HEK293 (cell line): ENCODE measurements at regions not wholly inside any gene's neighbourhood (a gene's known extent, or its start where the extent isn't known, plus 50 kb on each side); places are given as distances from the start of the nearest gene placed in this dataset.

ENCODE experiments used
- CTCF ChIA-PET: fragments of 350-600 bp; formaldehyde crosslinking; extraction: SDS; loops from one replicate; lab custom pipeline; 2021; ENCODE audit warnings: antibody characterized with exemption; lab: Yijun Ruan, JAX
- POLR2A ChIA-PET: fragments of 300-600 bp; formaldehyde crosslinking; extraction: SDS; loops from one replicate; lab custom pipeline; 2020; ENCODE audit warnings: antibody characterized with exemption, inconsistent platforms; lab: Yijun Ruan, JAX
- H3K27ac ChIP-seq: fragments of 200-500 bp; sonication (Bioruptor generic); 2 replicates; pipeline ENCODE4 v1.5.1; 2014; ENCODE audit warnings: low read depth, low read length, control low read depth, inconsistent platforms; ENCODE audit errors: extremely low read depth
- H3K36me3 ChIP-seq, 2 experiments: fragments of 200-500 bp in 1 of 2; sonication (Bioruptor generic) in 1 of 2; 1 replicate in 1 of 2; 2 replicates in 1 of 2; pipeline ENCODE4 v1.5.1; 2014 to 2017; ENCODE audit warnings: inconsistent platforms in 2 of 2, low read length in 2 of 2; ENCODE audit not compliant: control insufficient read depth in 2 of 2, insufficient read depth in 1 of 2
- H3K4me1 ChIP-seq: fragments of 200-500 bp; sonication (Bioruptor generic); 2 replicates; pipeline ENCODE4 v1.5.1; 2014; ENCODE audit warnings: mild to moderate bottlenecking, low read length, inconsistent platforms; ENCODE audit not compliant: control insufficient read depth, insufficient read depth
- H3K4me3 ChIP-seq: 2 replicates; pipeline ENCODE4 v1.5.1; 2011; ENCODE audit warnings: low read depth, mild to moderate bottlenecking, control low read depth, low read length, moderate library complexity
- H3K9me3 ChIP-seq: fragments of 200-500 bp; sonication (Bioruptor generic); 2 replicates; pipeline ENCODE4 v1.5.1; 2014; ENCODE audit warnings: low read depth, low read length, inconsistent platforms; ENCODE audit not compliant: control insufficient read depth, insufficient read depth
- SCRT1 ChIP-seq: fragments of 450-650 bp; formaldehyde crosslinking; IDR thresholded peaks from 2 replicates; pipeline ENCODE4 v1.5.1; 2016; ENCODE audit warnings: missing biosample characterization, missing genetic modification characterization, borderline replicate concordance
- SCRT2 ChIP-seq: fragments of 450-650 bp; formaldehyde crosslinking; IDR thresholded peaks from 2 replicates; pipeline ENCODE4 v1.5.1; 2016; ENCODE audit warnings: missing biosample characterization, missing genetic modification characterization
- SP7 ChIP-seq: fragments of 450-650 bp; formaldehyde crosslinking; IDR thresholded peaks from 2 replicates; pipeline ENCODE4 v1.5.1; 2016; ENCODE audit warnings: missing biosample characterization, missing genetic modification characterization
- TSHZ1 ChIP-seq: fragments of 450-650 bp; formaldehyde crosslinking; IDR thresholded peaks from 2 replicates; pipeline ENCODE4 v1.5.1; 2016; ENCODE audit warnings: missing biosample characterization, missing genetic modification characterization, borderline replicate concordance
- ZBTB11 ChIP-seq: fragments of 450-650 bp; formaldehyde crosslinking; conservative IDR thresholded peaks from 2 replicates; pipeline ENCODE4 v1.5.1; 2016; ENCODE audit warnings: low read depth, missing biosample characterization, missing genetic modification characterization
- ZBTB6 ChIP-seq: fragments of 450-650 bp; formaldehyde crosslinking; IDR thresholded peaks from 2 replicates; pipeline ENCODE4 v1.5.1; 2017; ENCODE audit warnings: missing biosample characterization, missing genetic modification characterization
- ZFP69B ChIP-seq: fragments of 450-650 bp; formaldehyde crosslinking; IDR thresholded peaks from 2 replicates; pipeline ENCODE4 v1.5.1; 2016; ENCODE audit warnings: missing biosample characterization, missing genetic modification characterization
- ZNF146 ChIP-seq: fragments of 450-650 bp; formaldehyde crosslinking; IDR thresholded peaks from 2 replicates; pipeline ENCODE4 v1.5.1; 2016; ENCODE audit warnings: missing biosample characterization, missing genetic modification characterization
- ZNF214 ChIP-seq: fragments of 450-650 bp; formaldehyde crosslinking; IDR thresholded peaks from 2 replicates; pipeline ENCODE4 v1.5.1; 2017; ENCODE audit warnings: missing biosample characterization, mild to moderate bottlenecking, missing genetic modification characterization, borderline replicate concordance
- ZNF221 ChIP-seq: fragments of 450-650 bp; formaldehyde crosslinking; IDR thresholded peaks from 2 replicates; pipeline ENCODE4 v1.5.1; 2017; ENCODE audit warnings: missing biosample characterization, missing genetic modification characterization, borderline replicate concordance
- ZNF529 ChIP-seq: fragments of 450-650 bp; formaldehyde crosslinking; IDR thresholded peaks from 2 replicates; pipeline ENCODE4 v1.5.1; 2017; ENCODE audit warnings: missing genetic modification characterization, missing biosample characterization; ENCODE audit not compliant: insufficient replicate concordance
- ZNF530 ChIP-seq: fragments of 450-650 bp; formaldehyde crosslinking; IDR thresholded peaks from 2 replicates; pipeline ENCODE4 v1.5.1; 2016; ENCODE audit warnings: low read depth, missing biosample characterization, missing genetic modification characterization
- ZNF624 ChIP-seq: fragments of 450-650 bp; formaldehyde crosslinking; IDR thresholded peaks from 2 replicates; pipeline ENCODE4 v1.5.1; 2017; ENCODE audit warnings: missing biosample characterization, missing genetic modification characterization
- ZNF707 ChIP-seq: fragments of 450-650 bp; formaldehyde crosslinking; IDR thresholded peaks from 2 replicates; pipeline ENCODE4 v1.5.1; 2016; ENCODE audit warnings: missing biosample characterization, missing genetic modification characterization
- ZNF785 ChIP-seq: fragments of 450-650 bp; formaldehyde crosslinking; IDR thresholded peaks from 2 replicates; pipeline ENCODE4 v1.5.1; 2016; ENCODE audit warnings: missing biosample characterization, missing genetic modification characterization
- ZSCAN18 ChIP-seq: fragments of 450-650 bp; formaldehyde crosslinking; IDR thresholded peaks from 2 replicates; pipeline ENCODE4 v1.5.1; 2016; ENCODE audit warnings: missing biosample characterization, missing genetic modification characterization

- no peak for TF ChIP-seq ZNF221 (tag by site-specific recombination)
- no peak for TF ChIP-seq ZNF707
- no peak for TF ChIP-seq ZNF530
- no peak for TF ChIP-seq ZNF146 (tag by site-specific recombination)
- TF ChIP-seq SCRT2 (tag by site-specific recombination) = no peak
- TF ChIP-seq SP7 = no peak
- TF ChIP-seq ZSCAN18 = no peak
- no peak for TF ChIP-seq ZNF624 (tag by site-specific recombination)
- no peak for TF ChIP-seq ZBTB11 (tag by site-specific recombination)
- no peak for TF ChIP-seq ZNF785 (tag by site-specific recombination)
- no peak for TF ChIP-seq ZBTB6 (tag by site-specific recombination)
- TF ChIP-seq, all 188 proteins: peak for 0
- Histone ChIP-seq H3K4me3 (no peak overlapping the region), H3K36me3 (no peaks in the 10 kb centered on the region), H3K9me3 (no peaks in the 10 kb centered on the region), H3K4me1 (no peaks in the 10 kb centered on the region), H3K27ac (no peak overlapping the region)
- CTCF ChIA-PET = no interaction called here
- POLR2A ChIA-PET = no interaction called here
Observed at GRCh38 chr16:64364894-64365293, 757.0 kb downstream of the CDH11 start.

- no peak overlapping the region for H3K4me3 ChIP-seq
- TF ChIP-seq ZNF529 (no peak), ZNF214 (no peak), SCRT1 (tag by site-specific recombination) (no peak), ZFP69B (tag by site-specific recombination) (no peak), TSHZ1 (no peak)
- no peaks in the 10 kb centered on the region for H3K4me1 ChIP-seq
- no peaks in the 10 kb centered on the region for H3K36me3 ChIP-seq
- H3K27ac ChIP-seq = no peak overlapping the region
- ChIA-PET CTCF (no interaction called here), POLR2A (no interaction called here)
- H3K9me3 ChIP-seq = no peaks in the 10 kb centered on the region
Observed at GRCh38 chr16:64364416-64364815, 757.4 kb downstream of the CDH11 start.
